HEK293 (cell line): ENCODE measurements at regions not wholly inside any gene's neighbourhood (a gene's known extent, or its start where the extent isn't known, plus 50 kb on each side); places are given as distances from the start of the nearest gene placed in this dataset.
A peak's percentile ranks its signal among the peaks of the same experiment; 100 is the strongest.

Experiments used
- CTCF ChIA-PET: fragments of 350-600 bp; formaldehyde crosslinking; extraction: SDS; loops from one replicate; lab custom pipeline; 2021; ENCODE audit warnings: antibody characterized with exemption; lab: Yijun Ruan, JAX
- POLR2A ChIA-PET: fragments of 300-600 bp; formaldehyde crosslinking; extraction: SDS; loops from one replicate; lab custom pipeline; 2020; ENCODE audit warnings: antibody characterized with exemption, inconsistent platforms; lab: Yijun Ruan, JAX
- H3K27ac ChIP-seq: fragments of 200-500 bp; sonication (Bioruptor generic); 2 replicates; pipeline ENCODE4 v1.5.1; 2014; ENCODE audit warnings: low read depth, low read length, control low read depth, inconsistent platforms; ENCODE audit errors: extremely low read depth
- H3K36me3 ChIP-seq, 2 experiments: fragments of 200-500 bp in 1 of 2; sonication (Bioruptor generic) in 1 of 2; 1 replicate in 1 of 2; 2 replicates in 1 of 2; pipeline ENCODE4 v1.5.1; 2014 to 2017; ENCODE audit warnings: inconsistent platforms in 2 of 2, low read length in 2 of 2; ENCODE audit not compliant: control insufficient read depth in 2 of 2, insufficient read depth in 1 of 2
- H3K4me1 ChIP-seq: fragments of 200-500 bp; sonication (Bioruptor generic); 2 replicates; pipeline ENCODE4 v1.5.1; 2014; ENCODE audit warnings: mild to moderate bottlenecking, low read length, inconsistent platforms; ENCODE audit not compliant: control insufficient read depth, insufficient read depth
- H3K4me3 ChIP-seq: 2 replicates; pipeline ENCODE4 v1.5.1; 2011; ENCODE audit warnings: low read depth, mild to moderate bottlenecking, control low read depth, low read length, moderate library complexity
- H3K9me3 ChIP-seq: fragments of 200-500 bp; sonication (Bioruptor generic); 2 replicates; pipeline ENCODE4 v1.5.1; 2014; ENCODE audit warnings: low read depth, low read length, inconsistent platforms; ENCODE audit not compliant: control insufficient read depth, insufficient read depth
- BCL11A ChIP-seq: fragments of 450-650 bp; formaldehyde crosslinking; IDR thresholded peaks from 2 replicates; pipeline ENCODE4 v1.5.1; 2016; ENCODE audit warnings: low read depth, missing biosample characterization, missing genetic modification characterization
- KLF17 ChIP-seq: fragments of 450-650 bp; formaldehyde crosslinking; IDR thresholded peaks from 2 replicates; pipeline ENCODE4 v1.5.1; 2016; ENCODE audit warnings: missing biosample characterization, missing genetic modification characterization
- PRDM6 ChIP-seq: fragments of 450-650 bp; formaldehyde crosslinking; IDR thresholded peaks from 2 replicates; pipeline ENCODE4 v1.5.1; 2017; ENCODE audit warnings: missing biosample characterization, missing genetic modification characterization
- REST ChIP-seq: fragments of 450-650 bp; formaldehyde crosslinking; IDR thresholded peaks from 2 replicates; pipeline ENCODE4 v1.5.1; 2016; ENCODE audit warnings: missing biosample characterization, missing genetic modification characterization
- ZFHX2 ChIP-seq: fragments of 450-650 bp; formaldehyde crosslinking; conservative IDR thresholded peaks from 2 replicates; pipeline ENCODE4 v1.5.1; 2016; ENCODE audit warnings: missing biosample characterization, missing genetic modification characterization
- ZNF146 ChIP-seq: fragments of 450-650 bp; formaldehyde crosslinking; IDR thresholded peaks from 2 replicates; pipeline ENCODE4 v1.5.1; 2016; ENCODE audit warnings: missing biosample characterization, missing genetic modification characterization
- ZNF16 ChIP-seq: fragments of 450-650 bp; formaldehyde crosslinking; IDR thresholded peaks from 2 replicates; pipeline ENCODE4 v1.5.1; 2016; ENCODE audit warnings: low read depth, missing biosample characterization, missing genetic modification characterization
- ZNF211 ChIP-seq: fragments of 450-650 bp; formaldehyde crosslinking; IDR thresholded peaks from 2 replicates; pipeline ENCODE4 v1.5.1; 2016; ENCODE audit warnings: low read depth, missing biosample characterization, missing genetic modification characterization
- ZNF266 ChIP-seq: fragments of 450-650 bp; formaldehyde crosslinking; IDR thresholded peaks from 2 replicates; pipeline ENCODE4 v1.5.1; 2016; ENCODE audit warnings: missing biosample characterization, missing genetic modification characterization, low read depth
- ZNF274 ChIP-seq, 2 experiments: fragments of 200-500 bp in 1 of 2; fragments of 450-650 bp in 1 of 2; sonication (Bioruptor generic) in 1 of 2; formaldehyde crosslinking in 1 of 2; IDR thresholded peaks; 2 replicates each; pipeline versions ENCODE4 v1.5.1 to v1.6.1; 2014 to 2016; ENCODE audit warnings: borderline replicate concordance in 1 of 2, inconsistent platforms in 1 of 2, low read length in 1 of 2, missing biosample characterization in 1 of 2, missing genetic modification characterization in 1 of 2
- ZNF324 ChIP-seq: fragments of 450-650 bp; formaldehyde crosslinking; IDR thresholded peaks from 2 replicates; pipeline ENCODE4 v1.5.1; 2016; ENCODE audit warnings: missing biosample characterization, missing genetic modification characterization
- ZNF366 ChIP-seq: fragments of 450-650 bp; formaldehyde crosslinking; conservative IDR thresholded peaks from 2 replicates; pipeline ENCODE4 v1.5.1; 2016; ENCODE audit warnings: missing biosample characterization, missing genetic modification characterization
- ZNF398 ChIP-seq: fragments of 450-650 bp; formaldehyde crosslinking; IDR thresholded peaks from 2 replicates; pipeline ENCODE4 v1.5.1; 2017; ENCODE audit warnings: missing biosample characterization, missing genetic modification characterization
- ZNF416 ChIP-seq: fragments of 450-650 bp; formaldehyde crosslinking; IDR thresholded peaks from 2 replicates; pipeline ENCODE4 v1.5.1; 2016; ENCODE audit warnings: missing biosample characterization, missing genetic modification characterization
- ZNF571 ChIP-seq: fragments of 450-650 bp; formaldehyde crosslinking; IDR thresholded peaks from 2 replicates; pipeline ENCODE4 v1.5.0; 2017; ENCODE audit warnings: missing biosample characterization, missing genetic modification characterization
- ZNF580 ChIP-seq: fragments of 450-650 bp; formaldehyde crosslinking; IDR thresholded peaks from 2 replicates; pipeline ENCODE4 v1.5.1; 2016; ENCODE audit warnings: missing biosample characterization, missing genetic modification characterization
- ZSCAN30 ChIP-seq: fragments of 450-650 bp; IDR thresholded peaks from 2 replicates; pipeline ENCODE4 v1.5.1; 2018; ENCODE audit warnings: missing biosample characterization, mild to moderate bottlenecking, missing genetic modification characterization, moderate library complexity

- TF ChIP-seq ZNF274 (IDR thresholded peaks at IDR 0.05; ENCODE audit: low read length): no peak
- no peak for TF ChIP-seq ZNF274 (tag by site-specific recombination; IDR thresholded peaks at IDR 0.05; ENCODE audit: borderline replicate concordance)
- TF ChIP-seq ZNF571 (tag by site-specific recombination): no peak
- no peak for TF ChIP-seq BCL11A
- TF ChIP-seq ZNF398 (tag by site-specific recombination): no peak
- no peak for TF ChIP-seq ZNF416 (tag by site-specific recombination)
- no peak for TF ChIP-seq ZFHX2 (tag by site-specific recombination)
- Histone ChIP-seq H3K36me3 (no peaks in the 10 kb centered on the region), H3K27ac (no peak overlapping the region), H3K4me3 (no peak overlapping the region), H3K9me3 (no peaks in the 10 kb centered on the region), H3K4me1 (no peaks in the 10 kb centered on the region)
- ChIA-PET CTCF (no interaction called here), POLR2A (no interaction called here)
Measured at GRCh38 chr10:8254350-8254749, 199.9 kb downstream of the GATA3 start.

GRCh38 chr10:8255301-8255700 is 200.8 kb downstream of the GATA3 start:
- Histone ChIP-seq H3K27ac (no peak overlapping the region), H3K4me3 (no peak overlapping the region), H3K36me3 (no peaks in the 10 kb centered on the region), H3K4me1 (no peaks in the 10 kb centered on the region), H3K9me3 (no peaks in the 10 kb centered on the region)
- ChIA-PET CTCF (no interaction called here), POLR2A (no interaction called here)
- no peak for TF ChIP-seq ZNF211 (tag by site-specific recombination)
- TF ChIP-seq ZNF366 (tag by site-specific recombination): 0 out of 2 replicates have a peak, but pooled peaks have one; percentile 0
- no peak for TF ChIP-seq ZNF266 (tag by site-specific recombination)

GRCh38 chr10:8260645-8261044 is 206.2 kb downstream of the GATA3 start:
- Histone ChIP-seq H3K9me3 (no peaks in the 10 kb centered on the region), H3K36me3 (no peaks in the 10 kb centered on the region), H3K27ac (no peak overlapping the region), H3K4me1 (no peaks in the 10 kb centered on the region), H3K4me3 (no peak overlapping the region)
- ChIA-PET POLR2A (no interaction called here), CTCF (no interaction called here)
- no peak for TF ChIP-seq ZNF16
- no peak for TF ChIP-seq REST (tag by site-specific recombination)
- TF ChIP-seq ZNF324 (tag by site-specific recombination): no peak

GRCh38 chr10:8262317-8262716 is 207.8 kb downstream of the GATA3 start:
- CTCF ChIA-PET: no interaction called here

More at GRCh38 chr10:8262317-8262716, 207.8 kb downstream of the GATA3 start:
- Histone ChIP-seq H3K36me3 (no peaks in the 10 kb centered on the region), H3K4me3 (no peak overlapping the region), H3K27ac (no peak overlapping the region), H3K9me3 (no peaks in the 10 kb centered on the region), H3K4me1 (no peaks in the 10 kb centered on the region)
- 0 out of 2 replicates have a peak, but pooled peaks have one; percentile 23 for TF ChIP-seq ZNF580
- TF ChIP-seq KLF17 (tag by site-specific recombination): no peak
- TF ChIP-seq ZSCAN30 (tag by site-specific recombination): no peak
- TF ChIP-seq ZNF146 (tag by site-specific recombination): peak; percentile 79
- TF ChIP-seq PRDM6 (tag by site-specific recombination): no peak
- POLR2A ChIA-PET: interaction anchor here (1.1 kb wide), 1 partner anchor 11 kb away, joined by 3 read pairs; no protein-coding TSS in a partner anchor
